ENCODE measurements at regions not wholly inside any gene's neighbourhood (a gene's known extent, or its start where the extent isn't known, plus 50 kb on each side); places are given as distances from the start of the nearest gene placed in this dataset.
A peak's percentile ranks its signal among the peaks of the same experiment; 100 is the strongest.

- no peak for DNase-seq (ENCODE audit: insufficient read length, low spot score)
- FAIRE-seq: peak; percentile 69
Observed at GRCh38 chr6:12419631-12420272, 129.6 kb downstream of the EDN1 start.

GRCh38 chr6:12420626-12421025, 130.5 kb downstream of the EDN1 start:
- FAIRE-seq: no peak
- DNase-seq (ENCODE audit: insufficient read length, low spot score): no peak

GRCh38 chr6:12421596-12421995, 131.4 kb downstream of the EDN1 start:
- DNase-seq (ENCODE audit: insufficient read length, low spot score): no peak
- FAIRE-seq: no peak

- no peak for FAIRE-seq
Observed at GRCh38 chr6:12422848-12423247, 132.7 kb downstream of the EDN1 start.

GRCh38 chr6:12423832-12424231, 133.7 kb downstream of the EDN1 start:
- DNase-seq (ENCODE audit: insufficient read length, low spot score) (no peak), FAIRE-seq (no peak)

More at GRCh38 chr6:12422848-12423247, 132.7 kb downstream of the EDN1 start:
- DNase-seq (ENCODE audit: insufficient read length, low spot score): no peak

- FAIRE-seq (no peak), DNase-seq (ENCODE audit: insufficient read length, low spot score) (no peak)
Observed at GRCh38 chr6:12426121-12426520, 136.0 kb downstream of the EDN1 start.

- FAIRE-seq (no peak), DNase-seq (ENCODE audit: insufficient read length, low spot score) (no peak)
Observed at GRCh38 chr6:12431023-12431422, 140.9 kb downstream of the EDN1 start.

- FAIRE-seq: peak; percentile 82
- DNase-seq (ENCODE audit: insufficient read length, low spot score): no peak
Observed at GRCh38 chr6:12436224-12436623, 146.1 kb downstream of the EDN1 start.

GRCh38 chr6:12436683-12437082, 146.5 kb downstream of the EDN1 start:
- FAIRE-seq (no peak), DNase-seq (ENCODE audit: insufficient read length, low spot score) (no peak)

GRCh38 chr6:12439296-12439695, 149.1 kb downstream of the EDN1 start:
- FAIRE-seq (no peak), DNase-seq (ENCODE audit: insufficient read length, low spot score) (no peak)

- DNase-seq (ENCODE audit: insufficient read length, low spot score) (no peak), FAIRE-seq (no peak)
Observed at GRCh38 chr6:12440981-12441380, 150.8 kb downstream of the EDN1 start.

- FAIRE-seq (no peak), DNase-seq (ENCODE audit: insufficient read length, low spot score) (no peak)
Observed at GRCh38 chr6:12442455-12442854, 152.3 kb downstream of the EDN1 start.

GRCh38 chr6:12446394-12446793, 156.2 kb downstream of the EDN1 start:
- FAIRE-seq (no peak), DNase-seq (ENCODE audit: insufficient read length, low spot score) (no peak)

- no peak for DNase-seq (ENCODE audit: insufficient read length, low spot score)
- FAIRE-seq: peak; percentile 18
Observed at GRCh38 chr6:12449447-12449846, 159.3 kb downstream of the EDN1 start.

- DNase-seq (ENCODE audit: insufficient read length, low spot score) (no peak), FAIRE-seq (peak; percentile 21)
Observed at GRCh38 chr6:12450467-12450866, 160.3 kb downstream of the EDN1 start.

- FAIRE-seq: no peak
- DNase-seq (ENCODE audit: insufficient read length, low spot score): no peak
Observed at GRCh38 chr6:12456343-12456742, 166.2 kb downstream of the EDN1 start.

- no peak for FAIRE-seq
- DNase-seq (ENCODE audit: insufficient read length, low spot score): no peak
Observed at GRCh38 chr6:12457094-12457493, 166.9 kb downstream of the EDN1 start.

GRCh38 chr6:12458558-12458957, 168.4 kb downstream of the EDN1 start:
- FAIRE-seq (no peak), DNase-seq (ENCODE audit: insufficient read length, low spot score) (no peak)

- FAIRE-seq (no peak), DNase-seq (ENCODE audit: insufficient read length, low spot score) (no peak)
Observed at GRCh38 chr6:12459945-12460661, 169.9 kb downstream of the EDN1 start.

- FAIRE-seq (peak; percentile 26), DNase-seq (ENCODE audit: insufficient read length, low spot score) (no peak)
Observed at GRCh38 chr6:12467706-12468670, 177.8 kb downstream of the EDN1 start.

- DNase-seq (ENCODE audit: insufficient read length, low spot score): no peak
- no peak for FAIRE-seq
Observed at GRCh38 chr6:12472601-12473038, 182.5 kb downstream of the EDN1 start.
